H1 (cell line): ENCODE measurements at regions not wholly inside any gene's neighbourhood (a gene's known extent, or its start where the extent isn't known, plus 50 kb on each side); places are given as distances from the start of the nearest gene placed in this dataset.

Experiments used
- CTCF ChIA-PET: fragments of 300-600 bp; sonication (Branson Sonifier 250); formaldehyde crosslinking; loops from one replicate; lab custom pipeline; 2021; ENCODE audit not compliant: partially characterized antibody; lab: Charles Lee
- POLR2A ChIA-PET: fragments of 300-600 bp; sonication (Branson Sonifier 250); formaldehyde crosslinking; loops from one replicate; lab custom pipeline; 2021; ENCODE audit warnings: inconsistent platforms; ENCODE audit not compliant: partially characterized antibody; lab: Charles Lee
- DNase-seq, 2 experiments: peaks; one replicate each; pipeline versions ENCODE4 v3.0.0 to v3.0.0-alpha.2; 2010 to 2022; ENCODE audit warnings: low spot score in 2 of 2, low read depth in 1 of 2, mixed read lengths in 1 of 2
- FAIRE-seq: peaks from 2 replicates; lab custom pipeline; 2011; peaks lifted over from hg19 to GRCh38; lab: Jason Lieb, UNC
- H2AFZ ChIP-seq: 2 replicates; pipeline ENCODE4 v1.8.1; 2012; ENCODE audit warnings: low read length, inconsistent platforms
- H2AK5ac ChIP-seq: 2 replicates; pipeline ENCODE4 v1.6.1; 2013; ENCODE audit warnings: low read depth, low read length
- H2BK120ac ChIP-seq: replicated peaks from 2 replicates; pipeline ENCODE3; 2013; ENCODE audit warnings: low read depth, low read length, inconsistent platforms
- H2BK12ac ChIP-seq: 2 replicates; pipeline ENCODE4 v1.6.1; 2013; ENCODE audit warnings: low read depth, low read length
- H2BK15ac ChIP-seq: 2 replicates; pipeline ENCODE4 v1.6.1; 2013; ENCODE audit warnings: low read length
- H2BK20ac ChIP-seq: 2 replicates; pipeline ENCODE4 v1.6.1; 2013; ENCODE audit warnings: low read length
- H2BK5ac ChIP-seq: 2 replicates; pipeline ENCODE4 v1.6.1; 2013; ENCODE audit warnings: low read depth, low read length
- H3K14ac ChIP-seq: 2 replicates; pipeline ENCODE4 v1.6.1; 2013; ENCODE audit warnings: inconsistent platforms; ENCODE audit not compliant: insufficient read length
- H3K18ac ChIP-seq: 2 replicates; pipeline ENCODE4 v1.6.1; 2013; ENCODE audit warnings: low read length; ENCODE audit errors: extremely low read depth
- H3K23ac ChIP-seq: 2 replicates; pipeline ENCODE4 v1.6.1; 2013; ENCODE audit warnings: inconsistent platforms; ENCODE audit not compliant: insufficient read length
- H3K23me2 ChIP-seq: 2 replicates; pipeline ENCODE4 v1.6.1; 2013; ENCODE audit warnings: low read depth, low read length
- H3K27ac ChIP-seq: 2 replicates; pipeline ENCODE4 v1.6.1; 2011; ENCODE audit warnings: low read depth, low read length, inconsistent platforms
- H3K27me3 ChIP-seq, 4 experiments: replicated peaks in 1 of 4; 1 replicate in 1 of 4; 2 replicates in 3 of 4; pipeline versions ENCODE4 v1.6.1 to v1.8.1; 2011 to 2013; ENCODE audit warnings: low read length in 3 of 4, mild to moderate bottlenecking in 3 of 4, inconsistent platforms in 2 of 4, mixed read lengths in 2 of 4, moderate library complexity in 1 of 4; ENCODE audit not compliant: control insufficient read depth in 3 of 4, insufficient read depth in 3 of 4; ENCODE audit errors: extremely low read depth in 1 of 4
- H3K36me3 ChIP-seq, 4 experiments: 2 replicates each; pipeline versions ENCODE4 v1.6.1 to v1.8.1; 2011 to 2013; ENCODE audit warnings: mild to moderate bottlenecking in 4 of 4, low read length in 3 of 4, moderate library complexity in 2 of 4, control low read depth in 1 of 4, inconsistent platforms in 1 of 4; ENCODE audit not compliant: insufficient read depth in 4 of 4, control insufficient read depth in 2 of 4
- H3K4ac ChIP-seq: replicated peaks from 2 replicates; pipeline ENCODE3; 2013; ENCODE audit warnings: low read length, low read depth, mixed read lengths, inconsistent platforms; ENCODE audit not compliant: insufficient read length
- H3K4me1 ChIP-seq, 4 experiments: replicated peaks in 1 of 4; 1 replicate in 1 of 4; 2 replicates in 3 of 4; pipeline versions ENCODE4 v1.6.1 to v1.8.1; 2011 to 2013; ENCODE audit warnings: low read length in 3 of 4, inconsistent platforms in 2 of 4, mixed read lengths in 1 of 4; ENCODE audit not compliant: insufficient read depth in 4 of 4, control insufficient read depth in 3 of 4
- H3K4me2 ChIP-seq, 2 experiments: 2 replicates each; pipeline versions ENCODE4 v1.6.1 to v1.8.1; 2011 to 2013; ENCODE audit warnings: low read depth in 2 of 2, low read length in 2 of 2, control low read depth in 1 of 2, inconsistent platforms in 1 of 2, mild to moderate bottlenecking in 1 of 2; ENCODE audit not compliant: insufficient read depth in 1 of 2
- H3K4me3 ChIP-seq, 4 experiments: fragments of 200-600, 300-600 bp in 1 of 4; sonication (generic), shearing (Covaris generic), sonication (Bioruptor Twin) in 1 of 4; 2 replicates each; pipeline versions ENCODE4 v1.5.1 to v1.8.1; 2011 to 2016; ENCODE audit warnings: low read length in 4 of 4, low read depth in 3 of 4, control low read depth in 2 of 4, inconsistent platforms in 2 of 4, mild to moderate bottlenecking in 2 of 4, mixed read lengths in 1 of 4, moderate library complexity in 1 of 4; ENCODE audit not compliant: insufficient read depth in 2 of 4; ENCODE audit errors: extremely low read depth in 1 of 4
- H3K56ac ChIP-seq: replicated peaks from 2 replicates; pipeline ENCODE3; 2013; ENCODE audit warnings: low read depth, mild to moderate bottlenecking, mixed read lengths, low read length, inconsistent platforms; ENCODE audit not compliant: insufficient read length
- H3K79me1 ChIP-seq: 2 replicates; pipeline ENCODE4 v1.6.1; 2013; ENCODE audit warnings: low read depth, low read length, control low read depth
- H3K79me2 ChIP-seq, 2 experiments: 2 replicates each; pipeline versions ENCODE4 v1.6.1 to v1.8.1; 2012 to 2013; ENCODE audit warnings: low read length in 2 of 2, mild to moderate bottlenecking in 2 of 2, inconsistent platforms in 1 of 2; ENCODE audit not compliant: insufficient read depth in 2 of 2, control insufficient read depth in 1 of 2
- H3K9ac ChIP-seq, 4 experiments: replicated peaks in 1 of 4; 1 replicate in 1 of 4; 2 replicates in 3 of 4; pipeline versions ENCODE4 v1.6.1 to v1.8.1; 2011 to 2013; ENCODE audit warnings: low read depth in 3 of 4, low read length in 3 of 4, control low read depth in 2 of 4, mild to moderate bottlenecking in 2 of 4, moderate library complexity in 2 of 4, inconsistent platforms in 1 of 4; ENCODE audit errors: extremely low read depth in 1 of 4
- H3K9me3 ChIP-seq, 2 experiments: 2 replicates each; pipeline versions ENCODE4 v1.6.1 to v1.8.1; 2012 to 2013; ENCODE audit warnings: mild to moderate bottlenecking in 2 of 2, moderate library complexity in 2 of 2, control low read depth in 1 of 2, inconsistent platforms in 1 of 2, low read depth in 1 of 2, low read length in 1 of 2, mixed read lengths in 1 of 2; ENCODE audit not compliant: insufficient read depth in 2 of 2
- H4K20me1 ChIP-seq, 2 experiments: replicated peaks in 1 of 2; 2 replicates each; pipeline versions ENCODE3 to v1.8.1; 2011 to 2013; ENCODE audit warnings: inconsistent platforms in 2 of 2, low read length in 2 of 2, mild to moderate bottlenecking in 1 of 2; ENCODE audit not compliant: insufficient read depth in 2 of 2, control insufficient read depth in 1 of 2
- H4K5ac ChIP-seq: 2 replicates; pipeline ENCODE4 v1.6.1; 2013; ENCODE audit warnings: low read length, low read depth, mixed read lengths, inconsistent platforms; ENCODE audit not compliant: insufficient read length
- H4K8ac ChIP-seq: 2 replicates; pipeline ENCODE4 v1.8.0; 2013; ENCODE audit warnings: mild to moderate bottlenecking, moderate library complexity, low read length, inconsistent platforms; ENCODE audit not compliant: insufficient read depth; ENCODE audit errors: extremely low read depth
- H4K91ac ChIP-seq: replicated peaks from 2 replicates; pipeline ENCODE3; 2013; ENCODE audit warnings: low read length, mixed read lengths, inconsistent platforms; ENCODE audit not compliant: insufficient read length
- EZH2 ChIP-seq: fragments of 200-600 bp; sonication (generic); IDR thresholded peaks from 2 replicates; pipeline ENCODE4 v1.7.1; 2012; ENCODE audit warnings: low read depth, mild to moderate bottlenecking, moderate library complexity, low read length, inconsistent platforms; ENCODE audit not compliant: severe bottlenecking
- MAFK ChIP-seq: IDR thresholded peaks from 2 replicates; pipeline ENCODE4 v1.6.1; 2012; ENCODE audit warnings: low read depth, mild to moderate bottlenecking, improper control_type of control experiment, low read length
- TCF12 ChIP-seq: IDR thresholded peaks from 2 replicates; pipeline ENCODE4 v1.6.1; 2011; ENCODE audit warnings: low read depth, mild to moderate bottlenecking, low read length
- YY1 ChIP-seq: IDR thresholded peaks from 2 replicates; pipeline ENCODE4 v1.6.1; 2011; ENCODE audit warnings: low read depth, mild to moderate bottlenecking, low read length
- WGBS, 2 experiments: shearing (Covaris generic) in 1 of 2; methylation state at CpG; one replicate each; pipeline versions ENCODE4 v1.1.6 to v1.1.7; 2013 to 2015; ENCODE audit warnings: low lambda C conversion rate in 2 of 2, mixed read lengths in 2 of 2, inconsistent platforms in 1 of 2, low coverage in 1 of 2, missing lambda C conversion rate in 1 of 2; ENCODE audit not compliant: insufficient replicate concordance in 2 of 2, insufficient coverage in 1 of 2, insufficient read length in 1 of 2; ENCODE audit errors: extremely low coverage in 1 of 2, missing lambda C conversion rate in 1 of 2; 5-methylcytosine and 5-hydroxymethylcytosine counted together

DNA sequence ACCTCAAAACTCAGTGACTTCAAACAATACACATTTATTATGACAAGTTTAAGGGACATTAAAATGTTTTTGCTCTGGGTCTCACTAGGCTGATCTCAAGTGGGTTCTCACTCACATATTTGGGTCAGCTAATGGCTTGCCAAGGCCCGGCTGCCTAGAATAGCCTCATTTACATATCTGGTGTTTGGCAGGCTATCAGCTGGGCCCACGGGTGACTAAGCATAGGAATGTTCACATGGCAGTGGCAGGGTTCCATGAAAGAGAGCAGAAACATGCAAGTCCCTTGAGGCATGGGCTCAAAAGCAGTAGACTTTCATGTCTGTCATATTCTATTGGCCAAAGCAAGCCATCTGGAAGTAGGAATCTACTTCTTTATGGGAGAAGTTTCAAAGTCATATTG lies 492.6 kb downstream of the KCNT2 start:
- H3K27ac ChIP-seq: no peak overlapping the region; the same call in 1 of the 2 replicates
- no peak overlapping the region for H2AFZ ChIP-seq
- H4K5ac ChIP-seq: no peak overlapping the region
- H3K36me3 ChIP-seq: no peaks in the 10 kb centered on the region
- H3K79me2 ChIP-seq: no peaks in the 10 kb centered on the region
- no peak for FAIRE-seq
- no peak overlapping the region for H2BK12ac ChIP-seq
- no peak overlapping the region for H2BK5ac ChIP-seq
- H3K79me1 ChIP-seq: no peaks in the 10 kb centered on the region
- no peak overlapping the region for H4K91ac ChIP-seq
- H3K14ac ChIP-seq: no peak overlapping the region
- no peak overlapping the region for H3K4ac ChIP-seq
- no peaks in the 10 kb centered on the region for H3K27me3 ChIP-seq
- H3K4me3 ChIP-seq: no peak overlapping the region
- no peaks in the 10 kb centered on the region for H3K4me1 ChIP-seq
- H3K4me2 ChIP-seq: no peak overlapping the region
- H3K9me3 ChIP-seq: no peaks in the 10 kb centered on the region
- TF ChIP-seq EZH2 (no peak), YY1 (no peak), MAFK (no peak), TCF12 (no peak)
- TF ChIP-seq, all 59 proteins: peak for 0
- ChIA-PET POLR2A (no interaction called here), CTCF (interaction anchor here (0.8 kb wide), 1 partner anchor 14 kb away, joined by 3 read pairs; no protein-coding TSS in a partner anchor)
- no peak for DNase-seq
- Histone ChIP-seq H4K20me1 (no peaks in the 10 kb centered on the region), H2BK20ac (no peak overlapping the region), H2BK120ac (no peak overlapping the region), H3K23ac (no peak overlapping the region), H2AK5ac (no peak overlapping the region), H3K18ac (no peak overlapping the region), H2BK15ac (no peak overlapping the region), H3K56ac (no peak overlapping the region), H3K23me2 (no peaks in the 10 kb centered on the region), H4K8ac (no peak overlapping the region), H3K9ac (no peak overlapping the region)
- 37% methylated on average over 2 of the region's 2 CpGs; no CpG with 5 or more reads in 1 of the 2 experiments for WGBS, 2 experiments
